Esophagus muscularis mucosa (tissue), 4 donors: ENCODE measurements at regions not wholly inside any gene's neighbourhood (a gene's known extent, or its start where the extent isn't known, plus 50 kb on each side); places are given as distances from the start of the nearest gene placed in this dataset.

Experiments
- DNase-seq: peaks from one replicate; pipeline ENCODE4 v3.0.0-alpha.2; 2017; ENCODE audit errors: extremely low spot score
- H3K27ac ChIP-seq, 4 donors: fragments of 200-600 bp; sonication (generic); replicated peaks in 1 of 4; 1 replicate in 3 of 4; 2 replicates in 1 of 4; pipeline ENCODE4 v1.5.1; 2016 to 2019; ENCODE audit warnings: mild to moderate bottlenecking in 1 of 4
- H3K27me3 ChIP-seq, 4 donors: fragments of 200-600 bp; sonication (generic); one replicate each; pipeline versions ENCODE4 v1.5.1 to v1.6.0; 2016 to 2019
- H3K36me3 ChIP-seq, 4 donors: fragments of 200-600 bp; sonication (generic); one replicate each; pipeline ENCODE4 v1.5.1; 2016 to 2019
- H3K4me1 ChIP-seq, 4 donors: fragments of 200-600 bp; sonication (generic); one replicate each; pipeline ENCODE4 v1.5.1; 2016 to 2019
- H3K4me3 ChIP-seq, 4 donors: fragments of 200-600 bp; sonication (generic); 1 replicate in 2 of 4; 2 replicates in 2 of 4; pipeline ENCODE4 v1.5.1; 2016 to 2019; ENCODE audit warnings: mild to moderate bottlenecking in 4 of 4, moderate library complexity in 1 of 4
- H3K9me3 ChIP-seq, 4 donors: fragments of 200-600 bp; sonication (generic); 1 replicate in 3 of 4; 2 replicates in 1 of 4; pipeline ENCODE4 v1.5.1; 2016 to 2019
- CTCF ChIP-seq, 3 experiments: fragments of 200-600 bp in 2 of 3; fragments of 450-650 bp in 1 of 3; sonication (generic) in 2 of 3; IDR thresholded peaks; one replicate each; pipeline ENCODE4 v1.5.1; 2017 to 2019; ENCODE audit warnings: antibody characterized with exemption in 3 of 3, mild to moderate bottlenecking in 2 of 3, moderate library complexity in 1 of 3
- EP300 ChIP-seq: sonication (generic); formaldehyde crosslinking; IDR thresholded peaks from one replicate; pipeline ENCODE4 v1.6.1; 2017; ENCODE audit warnings: antibody characterized with exemption
- POLR2A ChIP-seq: fragments of 450-650 bp; IDR thresholded peaks from one replicate; pipeline ENCODE4 v1.6.1; 2017; ENCODE audit warnings: antibody characterized with exemption, moderate library complexity, mild to moderate bottlenecking, low read depth
- POLR2AphosphoS5 ChIP-seq, 2 donors: sonication (generic); formaldehyde crosslinking; IDR thresholded peaks; one replicate each; pipeline ENCODE4 v1.6.1; 2017; ENCODE audit warnings: antibody characterized with exemption in 2 of 2
- WGBS: methylation state at CpG from one replicate; pipeline ENCODE4 v1.1.5; 2018; 5-methylcytosine and 5-hydroxymethylcytosine counted together
- intact Hi-C: fragments of 100-400 bp; cut with DNase I; formaldehyde crosslinking; loops from one replicate; pipeline ENCODE4 v1.15.1; 2023

GRCh38 chr4:186852964-186853391 lies 129.3 kb upstream of the FAT1 start:
- H3K9me3 ChIP-seq, result no peaks in the 10 kb centered on the region
- TF ChIP-seq CTCF (IDR thresholded peaks at IDR 0.05) (no peak), POLR2AphosphoS5 (IDR thresholded peaks at IDR 0.05) (no peak), EP300 (no peak), POLR2A (no peak)
- no peak overlapping the region for H3K27ac ChIP-seq
- DNase-seq, result no peak
- H3K4me3 ChIP-seq, result no peak overlapping the region
- H3K27me3 ChIP-seq, result no peaks in the 10 kb centered on the region
- WGBS, result 71% methylated on average over 1 of the region's 1 CpG
- H3K36me3 ChIP-seq, result no peaks in the 10 kb centered on the region
- intact Hi-C loops, result no loop called here
- H3K4me1 ChIP-seq, result no peaks in the 10 kb centered on the region

- DNase-seq, result no peak
- no peak for TF ChIP-seq POLR2A
- TF ChIP-seq EP300, result no peak
- TF ChIP-seq POLR2AphosphoS5 (IDR thresholded peaks at IDR 0.05), result no peak
- no peak for TF ChIP-seq CTCF (IDR thresholded peaks at IDR 0.05)
- Histone ChIP-seq H3K27ac (no peak overlapping the region), H3K4me3 (no peak overlapping the region), H3K36me3 (no peaks in the 10 kb centered on the region), H3K9me3 (no peaks in the 10 kb centered on the region), H3K27me3 (no peaks in the 10 kb centered on the region), H3K4me1 (no peaks in the 10 kb centered on the region)
- 75% methylated on average over 2 of the region's 3 CpGs for WGBS
- intact Hi-C loops, result no loop called here
These were observed 130.6 kb upstream of the FAT1 start for GRCh38 chr4:186854256-186854655.

- H3K4me1 ChIP-seq, result no peaks in the 10 kb centered on the region
- no peak overlapping the region for H3K4me3 ChIP-seq
- no peaks in the 10 kb centered on the region for H3K36me3 ChIP-seq
- intact Hi-C loops, result no loop called here
- H3K9me3 ChIP-seq, result no peaks in the 10 kb centered on the region
- no peak overlapping the region for H3K27ac ChIP-seq
- no peaks in the 10 kb centered on the region for H3K27me3 ChIP-seq
- TF ChIP-seq CTCF (IDR thresholded peaks at IDR 0.05) (no peak), POLR2AphosphoS5 (IDR thresholded peaks at IDR 0.05) (no peak), EP300 (no peak), POLR2A (no peak)
- 96% methylated on average over 1 of the region's 1 CpG for WGBS
- no peak for DNase-seq
These were observed 131.5 kb upstream of the FAT1 start for GRCh38 chr4:186855111-186855510.

GRCh38 chr4:186857793-186858192 lies 134.1 kb upstream of the FAT1 start:
- Histone ChIP-seq H3K27ac (no peak overlapping the region), H3K36me3 (no peaks in the 10 kb centered on the region), H3K9me3 (no peaks in the 10 kb centered on the region), H3K4me3 (no peak overlapping the region), H3K4me1 (no peaks in the 10 kb centered on the region), H3K27me3 (no peaks in the 10 kb centered on the region)
- TF ChIP-seq EP300, result no peak
- intact Hi-C loops, result no loop called here
- DNase-seq, result no peak

- Histone ChIP-seq H3K4me1 (no peaks in the 10 kb centered on the region), H3K27me3 (no peaks in the 10 kb centered on the region), H3K36me3 (no peaks in the 10 kb centered on the region), H3K9me3 (no peaks in the 10 kb centered on the region), H3K27ac (no peak overlapping the region), H3K4me3 (no peak overlapping the region)
- 78% methylated on average over 1 of the region's 1 CpG for WGBS
- no peak for TF ChIP-seq EP300
- no peak for TF ChIP-seq POLR2A
- no peak for TF ChIP-seq POLR2AphosphoS5 (IDR thresholded peaks at IDR 0.05)
- no peak for TF ChIP-seq CTCF (IDR thresholded peaks at IDR 0.05)
- DNase-seq, result no peak
- intact Hi-C loops, result no loop called here
These were observed 134.7 kb upstream of the FAT1 start for GRCh38 chr4:186858355-186858754.
